Heart left ventricle (tissue), 16 donors: ENCODE measurements at regions not wholly inside any gene's neighbourhood (a gene's known extent, or its start where the extent isn't known, plus 50 kb on each side); places are given as distances from the start of the nearest gene placed in this dataset.
A peak's percentile ranks its signal among the peaks of the same experiment; 100 is the strongest.

Experiments
- ATAC-seq, 4 donors: fragments of 200-7000 bp; cut with Tn5 transposase; one replicate each; pipeline ENCODE4 v1.9.1; 2020 to 2022; ENCODE audit warnings: moderate library complexity in 4 of 4, mild to moderate bottlenecking in 3 of 4, moderate number of reproducible peaks in 1 of 4
- DNase-seq, 5 donors: peaks; one replicate each; pipeline ENCODE4 v3.0.0-alpha.2; 2020
- H3K27ac ChIP-seq, 12 donors: fragments of 200-600 bp; sonication (generic) in 4 of 12; one replicate each; pipeline versions ENCODE4 v1.5.0 to v1.8.0; 2016 to 2022; ENCODE audit warnings: mild to moderate bottlenecking in 2 of 12
- H3K27me3 ChIP-seq, 9 donors: fragments of 200-600 bp; sonication (generic) in 2 of 9; one replicate each; pipeline versions ENCODE4 v1.5.1 to v1.8.0; 2016 to 2022; ENCODE audit warnings: mild to moderate bottlenecking in 3 of 9
- H3K36me3 ChIP-seq, 9 donors: fragments of 200-600 bp; sonication (generic) in 2 of 9; one replicate each; pipeline versions ENCODE4 v1.5.0 to v1.8.0; 2018 to 2022; ENCODE audit warnings: mild to moderate bottlenecking in 2 of 9
- H3K4me1 ChIP-seq, 12 donors: fragments of 200-600 bp; sonication (generic) in 4 of 12; one replicate each; pipeline versions ENCODE4 v1.5.0 to v1.8.0; 2016 to 2022; ENCODE audit warnings: mild to moderate bottlenecking in 3 of 12
- H3K4me3 ChIP-seq, 12 donors: fragments of 200-600 bp; sonication (generic) in 4 of 12; one replicate each; pipeline versions ENCODE4 v1.5.0 to v1.8.0; 2017 to 2022; ENCODE audit warnings: mild to moderate bottlenecking in 9 of 12, moderate library complexity in 4 of 12
- H3K9me3 ChIP-seq, 12 donors: fragments of 200-600 bp; sonication (generic) in 4 of 12; one replicate each; pipeline versions ENCODE4 v1.5.0 to v1.8.0; 2016 to 2022; ENCODE audit warnings: mild to moderate bottlenecking in 1 of 12
- POLR2A ChIP-seq, 2 donors: fragments of 450-650 bp; IDR thresholded peaks; one replicate each; pipeline ENCODE4 v1.6.1; 2017; ENCODE audit warnings: antibody characterized with exemption in 2 of 2, mild to moderate bottlenecking in 2 of 2, moderate library complexity in 2 of 2
- WGBS, 4 donors: extraction: QIAGEN DNeasy Blood & Tissue Kit in 2 of 4; methylation state at CpG; one replicate each; pipeline versions ENCODE4 v1.1.5 to v1.1.7; 2013 to 2018; 5-methylcytosine and 5-hydroxymethylcytosine counted together
- intact Hi-C, 10 donors: fragments of 100-400 bp; cut with DNase I; formaldehyde crosslinking; loops; one replicate each; pipeline versions ENCODE4 v1.11.1 to v1.14.2; 2022
- TF ChIP-seq, protein P1 (sequence below), 12 donors: fragments of 200-600 bp; sonication (generic) in 4 of 12; IDR thresholded peaks; one replicate each; pipeline versions ENCODE4 v1.5.0 to v1.8.0; 2018 to 2022; ENCODE audit warnings: antibody characterized with exemption in 12 of 12, mild to moderate bottlenecking in 5 of 12
- donor health status: ischemic (EF 13 %, LVEDD 7.1; RV severe dilation, severe dysfunction).
- donor health status: healthy with polysubstance abuse.
- donor health status: DM: no; HTN: yes; CAD: no.
- donor health status: DM: no; HTN: no; CAD: no.
- donor health status: ischemic (EF 25% LVEDD 6.9; RV normal size, moderate dysfunction).
- donor health status: ischemic (EF 25% LVEDD 5.7; RV mildly dilated, moderate dysfunction).
- donor health status: healthy.
- donor health status: DM: yes; HTN: yes; CAD: no.
- donor health status: ischemic (EF 35%, LVEDD 5.7; RV mildly dilated, moderate dysfunction).
- donor health status: nonischemic (EF 11% LVEDD 7.7; RV severe dilation, severe dysfunction).
- donor health status: DM: yes; HTN: yes; CAD: no.
- donor health status: PGD.
- donor health status: ischemic (EF 29% LVEDD 5.4; RV normal size, mild dysfunction).
- donor health status: nonischemic (EF 23%, LVEDD 6.1; RV moderate dilation, normal function).

GRCh38 chr13:65342541-65343337 lies 1887.4 kb downstream of the PCDH9 start:
- intact Hi-C loops, result loop anchor here in 1 of 10 donors (5.0 kb wide), 1 partner anchor 40 kb away; no protein-coding TSS in a partner anchor

DNA sequence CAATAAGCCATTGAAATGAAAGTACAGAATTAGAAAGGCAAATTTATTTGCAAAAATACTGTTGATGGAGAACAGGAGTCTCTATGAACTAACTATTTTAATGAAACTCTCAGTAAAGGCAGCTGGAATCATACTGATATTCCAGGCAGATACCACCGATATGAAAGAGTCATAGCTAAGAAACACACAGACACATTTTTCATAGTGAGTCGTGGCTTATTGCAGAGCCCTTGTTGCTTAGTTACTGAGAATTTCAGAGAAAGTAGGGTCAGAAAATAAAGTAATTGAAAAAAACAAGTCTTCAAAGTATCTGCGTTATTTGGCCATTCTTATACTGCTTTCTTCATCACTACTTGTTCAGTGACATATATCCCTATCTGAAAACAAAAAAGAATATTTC lies 1890.9 kb downstream of the PCDH9 start:
- 72 to 76% (median 74%) methylated on average over 3 of the region's 3 CpGs for whole genome bisulfite sequencing, 4 donors
- TF ChIP-seq POLR2A (IDR thresholded peaks at IDR 0.05), result no peak
- TF ChIP-seq, protein P1, sequence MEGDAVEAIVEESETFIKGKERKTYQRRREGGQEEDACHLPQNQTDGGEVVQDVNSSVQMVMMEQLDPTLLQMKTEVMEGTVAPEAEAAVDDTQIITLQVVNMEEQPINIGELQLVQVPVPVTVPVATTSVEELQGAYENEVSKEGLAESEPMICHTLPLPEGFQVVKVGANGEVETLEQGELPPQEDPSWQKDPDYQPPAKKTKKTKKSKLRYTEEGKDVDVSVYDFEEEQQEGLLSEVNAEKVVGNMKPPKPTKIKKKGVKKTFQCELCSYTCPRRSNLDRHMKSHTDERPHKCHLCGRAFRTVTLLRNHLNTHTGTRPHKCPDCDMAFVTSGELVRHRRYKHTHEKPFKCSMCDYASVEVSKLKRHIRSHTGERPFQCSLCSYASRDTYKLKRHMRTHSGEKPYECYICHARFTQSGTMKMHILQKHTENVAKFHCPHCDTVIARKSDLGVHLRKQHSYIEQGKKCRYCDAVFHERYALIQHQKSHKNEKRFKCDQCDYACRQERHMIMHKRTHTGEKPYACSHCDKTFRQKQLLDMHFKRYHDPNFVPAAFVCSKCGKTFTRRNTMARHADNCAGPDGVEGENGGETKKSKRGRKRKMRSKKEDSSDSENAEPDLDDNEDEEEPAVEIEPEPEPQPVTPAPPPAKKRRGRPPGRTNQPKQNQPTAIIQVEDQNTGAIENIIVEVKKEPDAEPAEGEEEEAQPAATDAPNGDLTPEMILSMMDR (IDR thresholded peaks at IDR 0.05), result no peak

More at GRCh38 chr13:65342541-65343337, 1887.4 kb downstream of the PCDH9 start:
- peaks cover 0 to 14% (median 0%) of the 10 kb centered on the region in 12 donors for H3K9me3 ChIP-seq
- H3K4me3 ChIP-seq, result no peak overlapping the region
- no peak for DNase-seq
- no peak for ATAC-seq
- H3K27me3 ChIP-seq, result no peaks in the 10 kb centered on the region
- H3K27ac ChIP-seq, result no peak overlapping the region
- TF ChIP-seq, protein P1 (IDR thresholded peaks at IDR 0.05), result no peak
- TF ChIP-seq POLR2A (IDR thresholded peaks at IDR 0.05), result no peak
- no peaks in the 10 kb centered on the region for H3K36me3 ChIP-seq
- no peaks in the 10 kb centered on the region for H3K4me1 ChIP-seq

DNA sequence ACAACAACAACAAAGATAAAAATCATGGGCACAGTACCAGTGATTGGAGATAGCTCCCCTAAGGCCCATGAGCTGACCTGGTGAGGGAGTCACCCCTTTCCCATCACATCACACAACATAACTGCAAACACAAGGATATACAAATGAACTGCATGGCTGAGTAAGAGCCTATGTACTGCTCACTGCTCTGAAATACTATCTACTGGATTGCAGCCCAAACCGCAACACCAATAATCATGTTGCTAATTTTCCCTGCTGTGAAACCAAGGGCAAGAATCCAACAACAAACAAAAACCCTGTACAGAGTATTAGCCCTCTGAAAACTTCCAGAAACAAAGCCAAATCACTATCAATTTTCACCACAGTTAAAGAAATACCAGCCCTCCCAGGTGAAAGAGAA lies 1893.2 kb downstream of the PCDH9 start:
- H3K27ac ChIP-seq, result no peak overlapping the region
- no peaks in the 10 kb centered on the region for H3K4me1 ChIP-seq
- H3K4me3 ChIP-seq, result no peak overlapping the region
- WGBS, 4 donors, result 68 to 75% (median 73%) methylated on average over 1 of the region's 1 CpG
- H3K9me3 ChIP-seq, result no peaks in the 10 kb centered on the region
- intact Hi-C loops, result no loop called here
- ATAC-seq (peak in 1 of 4 donors; percentile 11), DNase-seq (no peak)
- no peaks in the 10 kb centered on the region for H3K27me3 ChIP-seq
- no peaks in the 10 kb centered on the region for H3K36me3 ChIP-seq
- TF ChIP-seq, protein P1 (IDR thresholded peaks at IDR 0.05), result no peak
- TF ChIP-seq POLR2A (IDR thresholded peaks at IDR 0.05), result no peak

More for the DNA sequence above, 1890.9 kb downstream of the PCDH9 start:
- H3K9me3 ChIP-seq, result peaks cover 0 to 4% (median 0%) of the 10 kb centered on the region in 12 donors
- no peak overlapping the region for H3K27ac ChIP-seq
- ATAC-seq (no peak), DNase-seq (no peak)
- H3K4me1 ChIP-seq, result no peaks in the 10 kb centered on the region
- H3K36me3 ChIP-seq, result no peaks in the 10 kb centered on the region
- intact Hi-C loops, result no loop called here
- no peaks in the 10 kb centered on the region for H3K27me3 ChIP-seq
- no peak overlapping the region for H3K4me3 ChIP-seq

DNA sequence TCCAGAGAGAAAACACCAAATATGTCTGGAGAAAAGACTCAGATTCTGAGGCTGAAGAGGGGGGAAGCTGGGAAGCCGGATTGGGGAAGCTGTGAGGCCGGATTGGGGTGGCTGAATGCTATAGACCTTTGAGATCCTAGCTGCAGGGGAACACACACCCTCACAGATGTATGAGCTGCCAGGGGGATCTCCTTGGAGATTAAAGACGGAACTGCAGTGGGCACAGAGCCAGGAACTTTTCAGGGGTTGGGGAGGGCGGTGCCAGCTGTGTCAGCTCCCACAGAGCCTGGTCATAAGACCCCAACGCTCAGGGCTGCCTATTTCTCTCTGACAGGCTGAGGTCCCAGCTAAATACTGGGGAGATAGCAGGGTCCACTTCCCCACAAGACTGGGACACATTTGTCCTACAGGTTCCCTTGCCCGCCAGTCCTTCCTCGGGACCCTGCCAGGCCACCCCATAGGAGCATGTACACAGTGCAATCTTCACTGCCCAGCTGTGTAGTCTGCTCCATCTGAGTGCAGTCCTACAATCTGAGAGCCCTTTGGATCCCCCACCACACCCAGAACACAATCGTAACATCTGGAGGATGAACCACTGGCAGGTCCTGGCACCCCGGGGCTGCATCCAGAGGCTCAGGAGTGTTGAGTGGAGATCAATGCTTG lies 1893.9 kb downstream of the PCDH9 start:
- ATAC-seq, result no peak
- Histone ChIP-seq H3K9me3 (no peaks in the 10 kb centered on the region), H3K4me1 (no peaks in the 10 kb centered on the region), H3K4me3 (no peak overlapping the region), H3K27me3 (no peaks in the 10 kb centered on the region), H3K36me3 (no peaks in the 10 kb centered on the region), H3K27ac (no peak overlapping the region)
- TF ChIP-seq, protein P1 (IDR thresholded peaks at IDR 0.05), result no peak
- TF ChIP-seq POLR2A (IDR thresholded peaks at IDR 0.05), result no peak
- intact Hi-C loops, result no loop called here
- peak in 1 of 5 donors; percentile 25 for DNase-seq
- 67 to 70% (median 68%) methylated on average over 9 of the region's 9 CpGs for WGBS, 4 donors
